GM18868 (cell line): ENCODE measurements at regions not wholly inside any gene's neighbourhood (a gene's known extent, or its start where the extent isn't known, plus 50 kb on each side); places are given as distances from the start of the nearest gene placed in this dataset.
"Not testable (repeated sequence)": the region's sequence is repeated elsewhere in the genome, so short reads cannot be mapped to it uniquely, and the experiment has no call there.

Source experiments
- ATAC-seq: cut with Tn5 transposase; IDR thresholded peaks from one replicate; pipeline ENCODE4 v1.9.1; 2021; ENCODE audit warnings: mild to moderate bottlenecking, moderate library complexity; ENCODE audit not compliant: unreplicated experiment

- no peak for ATAC-seq
These were observed 65.5 kb downstream of the VCX2 start for GRCh38 chrX:8105531-8105930.

- ATAC-seq: no peak
These were observed 67.4 kb downstream of the VCX2 start for GRCh38 chrX:8103655-8104054.

- ATAC-seq: no peak
These were observed 79.6 kb downstream of the VCX2 start for GRCh38 chrX:8091510-8091909.

GRCh38 chrX:8090906-8091305 is 80.2 kb downstream of the VCX2 start:
- ATAC-seq: no peak

- ATAC-seq: no peak
These were observed 80.6 kb downstream of the VCX2 start for GRCh38 chrX:8090482-8090881.

GRCh38 chrX:8089141-8089540 is 81.9 kb downstream of the VCX2 start:
- ATAC-seq: no peak

- ATAC-seq: no peak
These were observed 87.1 kb downstream of the VCX2 start for GRCh38 chrX:8084006-8084405.

GRCh38 chrX:8083286-8083685 is 87.8 kb downstream of the VCX2 start:
- no peak for ATAC-seq

- ATAC-seq: no peak
These were observed 95.4 kb downstream of the VCX2 start for GRCh38 chrX:8075636-8076035.

- ATAC-seq: no peak
These were observed 103.2 kb downstream of the VCX2 start for GRCh38 chrX:8067754-8068462.

GRCh38 chrX:8052909-8053308 is 118.2 kb downstream of the VCX2 start:
- no peak for ATAC-seq

- no peak for ATAC-seq
These were observed 121.2 kb downstream of the VCX2 start for GRCh38 chrX:8049827-8050226.

GRCh38 chrX:8048466-8048865 is 121.3 kb upstream of the PNPLA4 start:
- ATAC-seq: peak; percentile 86

GRCh38 chrX:8044947-8045346 is 117.7 kb upstream of the PNPLA4 start:
- no peak for ATAC-seq

- ATAC-seq: no peak
These were observed 116.3 kb upstream of the PNPLA4 start for GRCh38 chrX:8043546-8043945.

- no peak for ATAC-seq
These were observed 115.9 kb upstream of the PNPLA4 start for GRCh38 chrX:8043121-8043520.

- ATAC-seq: no peak
These were observed 115.1 kb upstream of the PNPLA4 start for GRCh38 chrX:8042304-8042703.

- ATAC-seq: not testable (repeated sequence)
These were observed 112.5 kb upstream of the PNPLA4 start for GRCh38 chrX:8039711-8040110.

GRCh38 chrX:8037593-8038348 is 110.6 kb upstream of the PNPLA4 start:
- peak; percentile 48 for ATAC-seq

GRCh38 chrX:8036914-8037313 is 109.7 kb upstream of the PNPLA4 start:
- no peak for ATAC-seq

GRCh38 chrX:8034058-8034457 is 106.8 kb upstream of the PNPLA4 start:
- no peak for ATAC-seq

GRCh38 chrX:8033175-8033574 is 106.0 kb upstream of the PNPLA4 start:
- peak; percentile 45 for ATAC-seq
